NCI-H2227 treated with DMSO at 0.1 percent for 48 hours (cell line): ENCODE measurements at regions not wholly inside any gene's neighbourhood (a gene's known extent, or its start where the extent isn't known, plus 50 kb on each side); places are given as distances from the start of the nearest gene placed in this dataset.
"Not testable (repeated sequence)": the region's sequence is repeated elsewhere in the genome, so short reads cannot be mapped to it uniquely, and the experiment has no call there.

Experiments
- DNase-seq: peaks from one replicate; lab custom pipeline; 2025; lab: John Stamatoyannopoulos, UW

DNA sequence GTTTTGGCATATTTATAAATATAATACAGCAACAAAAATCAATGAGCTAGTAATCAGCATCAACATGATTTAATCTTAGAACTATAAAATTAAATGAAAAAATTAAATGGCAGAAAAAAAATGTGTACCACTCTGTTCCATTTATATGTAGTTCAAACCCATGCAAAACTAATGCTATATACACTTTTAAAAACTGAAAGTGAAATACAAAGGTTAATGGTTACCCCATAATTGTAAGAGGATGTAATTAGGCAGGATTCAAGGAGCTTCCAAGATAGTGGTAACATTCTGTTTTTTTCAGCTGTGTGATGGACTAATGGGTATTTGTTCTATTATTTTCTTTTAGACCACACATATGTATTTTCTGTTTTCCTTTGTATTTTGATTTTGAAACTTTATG is 492.1 kb downstream of the UTRN start:
- DNase-seq, result no peak

DNA sequence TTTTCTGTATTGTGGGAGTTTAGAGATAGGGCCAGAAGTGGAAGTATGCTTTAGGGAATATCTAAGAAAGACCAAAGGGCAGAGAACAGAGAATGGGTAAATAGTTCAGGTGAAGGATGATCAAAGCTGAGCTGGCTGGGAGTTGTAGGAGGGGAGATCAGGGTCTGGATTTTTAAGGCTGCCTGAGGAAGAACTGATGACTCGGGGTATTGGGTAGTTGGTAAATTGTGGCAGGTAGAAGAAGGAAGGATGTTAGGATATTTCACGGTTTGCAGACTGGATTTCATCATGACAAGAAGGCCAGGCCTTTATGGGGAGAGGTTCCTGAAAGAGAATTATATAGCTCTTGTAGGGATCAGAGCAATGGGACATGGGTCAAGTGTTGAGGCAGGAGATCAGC is 492.9 kb downstream of the UTRN start:
- no peak for DNase-seq

DNA sequence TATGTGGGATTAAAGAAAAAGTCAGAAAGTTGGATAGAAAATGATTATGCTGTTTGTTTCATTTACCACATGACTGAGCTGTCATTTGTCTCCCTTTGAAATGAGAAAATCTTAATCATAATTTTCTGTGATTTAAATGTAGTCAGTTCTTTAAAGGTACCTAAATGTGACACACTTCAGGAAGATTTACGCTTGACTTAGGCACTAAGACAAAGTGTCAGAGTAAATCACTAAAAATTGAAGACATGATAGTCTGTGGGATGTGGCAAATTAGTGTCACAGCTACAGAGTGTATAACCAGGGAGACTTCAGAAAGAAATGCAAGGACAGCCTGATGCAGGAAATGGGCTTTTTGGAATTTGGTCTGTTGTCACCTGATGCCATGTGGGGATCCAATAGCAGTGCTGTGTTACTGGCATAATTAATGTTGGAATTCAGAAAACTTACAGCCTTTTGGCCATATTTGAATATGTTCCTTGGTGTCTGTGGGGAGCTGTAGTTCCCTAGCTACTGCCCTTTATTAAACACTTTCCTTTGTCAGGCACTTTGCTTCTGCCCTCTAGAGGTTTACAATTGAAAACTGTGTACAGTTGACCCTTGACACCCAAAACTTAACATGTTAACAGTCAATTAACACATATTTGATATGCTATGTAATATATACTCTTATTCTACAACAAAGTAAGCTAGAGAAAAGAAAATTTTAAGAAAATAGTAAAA is 493.8 kb downstream of the UTRN start:
- DNase-seq, result no peak

DNA sequence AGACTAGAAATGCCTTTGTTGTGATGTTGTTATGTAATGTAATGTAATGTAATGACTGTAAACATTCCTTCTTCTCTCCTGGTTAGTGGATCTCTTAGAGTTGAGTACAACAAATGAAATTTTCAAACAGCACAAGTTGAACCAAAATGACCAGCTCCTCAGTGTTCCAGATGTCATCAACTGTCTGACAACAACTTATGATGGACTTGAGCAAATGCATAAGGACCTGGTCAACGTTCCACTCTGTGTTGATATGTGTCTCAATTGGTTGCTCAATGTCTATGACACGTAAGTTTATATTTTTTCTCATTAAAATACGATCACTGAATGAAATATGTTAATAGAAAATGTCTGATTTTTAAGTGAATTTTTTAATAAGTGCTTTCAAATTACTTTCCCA is 496.7 kb downstream of the UTRN start:
- DNase-seq, result no peak

DNA sequence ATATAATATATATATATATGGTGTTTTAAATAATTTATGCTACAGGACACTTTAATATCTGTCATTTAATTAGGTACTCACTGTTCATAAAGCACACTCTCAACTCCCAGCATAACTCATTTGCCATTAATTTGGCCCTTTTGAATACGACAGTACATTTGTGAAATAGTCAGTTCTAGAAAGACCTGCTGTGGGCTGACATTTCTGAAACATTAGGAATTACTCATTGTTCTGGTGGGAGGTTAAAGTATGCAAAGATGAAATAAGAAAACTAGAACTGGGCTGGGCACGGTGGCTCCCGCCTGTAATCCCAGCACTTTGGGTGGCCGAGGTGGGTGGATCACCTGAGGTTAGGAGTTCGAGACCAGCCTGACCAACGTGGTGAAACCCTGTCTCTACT is 497.5 kb downstream of the UTRN start:
- DNase-seq, result no peak

DNA sequence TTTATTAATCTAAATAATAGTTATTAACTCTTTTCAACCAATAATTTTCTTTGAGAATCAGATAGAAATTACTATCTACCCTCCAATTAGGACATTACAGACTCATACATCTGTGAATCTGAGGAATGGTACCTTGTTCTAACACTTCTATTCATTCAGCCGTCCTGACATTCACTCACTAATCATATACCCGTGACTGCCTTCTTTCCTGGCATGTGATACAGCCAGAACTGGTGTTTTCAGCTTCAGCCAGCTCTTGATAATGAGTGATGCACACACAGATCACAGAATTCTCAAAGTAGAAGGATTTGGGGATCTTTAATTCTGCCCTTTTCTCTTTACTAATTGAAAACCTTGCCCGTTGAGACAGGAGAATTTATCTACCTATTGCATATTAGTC is 499.9 kb downstream of the UTRN start:
- DNase-seq, result peak; percentile 62

DNA sequence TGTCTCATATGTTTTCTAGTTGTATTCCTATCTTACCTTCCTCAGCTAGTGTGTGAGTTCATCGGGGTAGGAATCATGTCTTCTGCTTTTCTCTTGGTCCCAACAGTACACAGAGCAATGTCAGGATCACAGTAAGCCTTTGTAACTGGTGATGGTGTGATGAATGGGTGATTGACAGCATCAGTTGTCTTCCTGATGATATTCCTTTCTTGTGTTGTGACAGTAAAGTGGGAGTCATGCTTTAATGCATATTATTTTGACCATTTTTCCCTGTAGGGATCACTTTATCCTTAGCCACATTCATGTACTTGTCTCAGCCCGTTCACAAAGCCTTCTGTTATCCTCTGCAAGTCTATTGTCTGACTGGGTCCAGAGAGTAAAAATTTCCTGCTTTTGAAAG is 501.7 kb downstream of the UTRN start:
- peak; percentile 17 for DNase-seq

DNA sequence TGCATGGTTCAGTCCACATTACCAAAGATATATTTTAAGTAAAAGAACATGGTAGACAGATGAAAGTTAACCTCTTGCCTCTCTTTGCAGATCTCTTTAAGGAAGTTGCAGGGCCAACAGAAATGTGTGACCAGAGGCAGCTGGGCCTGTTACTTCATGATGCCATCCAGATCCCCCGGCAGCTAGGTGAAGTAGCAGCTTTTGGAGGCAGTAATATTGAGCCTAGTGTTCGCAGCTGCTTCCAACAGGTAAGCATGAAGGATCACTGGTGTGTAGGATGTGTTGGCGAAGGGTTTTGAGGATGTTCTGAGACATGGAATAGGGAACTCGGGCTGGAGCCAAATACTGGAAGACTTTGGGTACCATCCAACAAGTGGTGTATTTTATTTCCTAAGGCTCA is 508.6 kb downstream of the UTRN start:
- no peak for DNase-seq

DNA sequence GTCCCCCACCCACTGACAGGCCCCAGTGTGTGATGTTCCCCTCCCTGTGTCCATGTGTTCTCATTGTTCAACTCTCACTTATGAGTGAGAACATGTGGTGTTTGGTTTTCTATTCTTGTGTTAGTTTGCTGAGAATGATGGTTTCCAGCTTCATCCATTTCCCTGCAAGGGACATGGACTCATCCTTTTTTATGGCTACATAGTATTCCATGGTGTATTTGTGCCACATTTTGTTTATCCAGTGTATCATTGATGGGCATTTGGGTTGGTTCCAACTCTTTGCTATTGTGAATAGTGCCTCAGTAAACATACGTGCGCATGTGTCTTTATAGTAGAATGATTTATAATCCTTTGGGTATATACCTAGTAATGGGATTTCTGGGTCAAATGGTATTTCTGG is 509.9 kb downstream of the UTRN start:
- not testable (repeated sequence) for DNase-seq

DNA sequence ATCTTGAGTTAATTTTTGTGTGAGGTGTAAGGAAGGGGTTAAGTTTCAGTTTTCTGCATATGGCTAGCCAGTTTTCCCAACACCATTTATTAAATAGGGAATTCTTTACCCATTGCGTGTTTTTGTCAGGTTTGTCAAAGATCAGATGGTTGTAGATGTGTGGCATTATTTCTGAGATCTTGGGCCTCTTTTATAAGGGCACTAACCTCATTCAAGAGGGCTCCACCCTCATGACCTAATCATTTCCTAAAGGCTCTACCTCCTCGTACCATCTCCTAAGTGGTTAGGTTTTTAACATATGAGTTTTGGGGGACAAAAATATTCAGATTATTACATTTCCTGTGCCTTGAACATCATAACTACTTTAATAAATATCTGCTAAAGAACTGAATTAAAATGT is 510.9 kb downstream of the UTRN start:
- no peak for DNase-seq

DNA sequence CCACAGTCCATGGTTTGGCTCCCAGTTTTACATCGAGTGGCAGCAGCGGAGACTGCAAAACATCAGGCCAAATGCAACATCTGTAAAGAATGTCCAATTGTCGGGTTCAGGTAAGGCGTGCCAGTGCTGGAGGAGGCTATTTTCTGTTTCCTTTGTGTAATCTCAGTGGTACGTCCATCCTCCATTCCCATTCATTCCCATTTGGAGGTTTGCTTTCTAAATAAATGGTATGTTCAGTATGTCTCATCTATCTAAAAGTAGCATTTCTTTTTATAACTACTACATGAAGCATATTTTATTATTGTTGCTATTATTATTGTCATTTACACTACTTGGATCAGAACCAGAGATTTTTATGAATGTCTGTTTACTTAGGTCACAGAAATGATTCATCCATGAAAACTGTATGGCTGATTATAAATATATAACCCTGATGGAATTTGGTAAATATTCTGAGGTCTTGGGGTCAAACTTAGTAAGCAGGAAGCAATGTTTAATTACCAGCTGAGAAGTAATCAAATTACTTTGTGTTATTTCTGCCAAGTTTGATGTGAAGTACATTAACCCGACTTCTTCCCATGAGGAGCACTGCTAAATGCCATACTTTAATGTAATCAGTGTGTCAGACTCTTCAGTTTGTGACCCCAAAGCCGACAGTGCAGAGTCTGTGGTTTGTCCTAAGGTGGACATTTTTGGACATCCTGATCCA is 512.9 kb downstream of the UTRN start:
- no peak for DNase-seq

DNA sequence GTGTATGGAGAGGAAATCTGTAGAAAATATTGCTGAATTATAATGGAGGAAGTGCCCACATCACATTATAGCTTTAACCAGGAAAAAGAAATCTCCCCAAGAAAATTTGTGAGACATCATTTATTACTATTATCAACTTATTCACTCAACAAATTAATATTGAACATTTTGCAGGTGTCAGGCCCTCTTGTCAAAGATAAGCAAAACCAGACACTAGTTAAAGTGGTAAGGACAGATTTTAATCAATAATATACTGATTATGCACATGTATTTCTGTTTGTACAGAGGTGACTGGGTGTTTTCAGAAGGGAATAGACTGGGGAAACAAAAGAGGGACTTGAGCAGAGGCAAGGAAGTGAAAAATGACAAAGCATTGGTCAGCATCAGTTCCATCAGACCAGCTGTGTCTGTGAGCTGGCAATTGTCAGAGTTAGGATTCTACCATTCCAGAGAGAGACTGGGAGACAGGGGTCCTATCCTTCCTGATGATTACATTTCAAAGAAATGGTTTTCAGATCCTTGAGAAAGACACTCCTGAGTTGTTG is 519.2 kb downstream of the UTRN start:
- peak; percentile 0 for DNase-seq

DNA sequence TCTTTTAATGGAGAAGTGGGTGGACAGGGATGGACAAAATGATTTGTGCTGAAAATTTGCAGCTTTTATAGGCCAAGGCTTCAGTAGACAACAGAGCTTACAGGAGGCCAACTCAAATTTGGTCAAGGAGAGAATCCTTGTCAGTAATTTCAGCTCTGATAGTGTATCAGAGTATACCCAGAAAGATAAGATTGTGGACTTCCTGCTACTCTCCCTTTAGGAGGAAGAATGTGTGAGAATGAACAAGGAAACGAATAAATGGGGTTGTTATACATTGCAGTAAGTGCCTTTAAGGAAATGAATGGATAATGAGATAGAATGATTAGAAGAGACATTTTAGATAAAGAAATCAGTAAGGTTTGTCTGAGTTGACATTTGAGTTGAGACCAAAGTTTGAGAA is 519.9 kb downstream of the UTRN start:
- no peak for DNase-seq

DNA sequence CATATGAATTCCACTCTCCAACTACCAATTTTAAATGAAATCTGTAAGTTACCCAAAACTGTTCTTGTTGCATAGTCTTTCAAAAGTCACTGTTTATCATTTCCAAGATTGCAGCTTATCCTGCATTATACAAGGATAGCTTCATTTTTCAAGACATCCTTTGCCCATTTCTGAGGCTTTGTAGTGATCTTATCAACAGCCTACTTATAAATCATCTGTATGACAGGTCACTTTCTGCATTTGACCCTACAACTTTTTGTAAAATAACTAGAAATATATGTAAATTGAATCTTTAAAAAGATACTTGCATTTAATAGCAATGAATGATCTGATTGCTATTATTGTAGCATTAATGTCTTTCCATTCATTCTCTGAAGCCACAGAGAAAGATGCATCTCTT is 521.1 kb downstream of the UTRN start:
- DNase-seq, result no peak

DNA sequence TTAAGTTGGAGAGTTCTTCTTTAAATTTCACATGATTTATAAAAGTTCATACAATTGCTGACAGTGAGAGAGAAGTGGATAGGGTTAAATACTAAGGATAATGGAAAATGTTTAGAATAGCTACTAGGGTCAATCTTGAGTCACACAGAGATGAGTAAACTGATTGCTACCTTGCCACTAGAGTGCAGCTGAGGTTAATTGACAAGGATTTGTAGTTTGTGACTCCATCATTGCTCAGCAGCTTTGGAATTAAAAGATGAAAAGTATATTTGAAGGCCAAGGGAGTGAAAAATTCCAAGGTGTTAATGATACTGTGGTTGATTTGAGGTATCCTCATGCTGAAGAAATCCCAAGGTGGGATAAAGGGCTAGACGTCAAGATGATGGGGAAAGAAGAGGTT is 524.0 kb downstream of the UTRN start:
- DNase-seq, result no peak

DNA sequence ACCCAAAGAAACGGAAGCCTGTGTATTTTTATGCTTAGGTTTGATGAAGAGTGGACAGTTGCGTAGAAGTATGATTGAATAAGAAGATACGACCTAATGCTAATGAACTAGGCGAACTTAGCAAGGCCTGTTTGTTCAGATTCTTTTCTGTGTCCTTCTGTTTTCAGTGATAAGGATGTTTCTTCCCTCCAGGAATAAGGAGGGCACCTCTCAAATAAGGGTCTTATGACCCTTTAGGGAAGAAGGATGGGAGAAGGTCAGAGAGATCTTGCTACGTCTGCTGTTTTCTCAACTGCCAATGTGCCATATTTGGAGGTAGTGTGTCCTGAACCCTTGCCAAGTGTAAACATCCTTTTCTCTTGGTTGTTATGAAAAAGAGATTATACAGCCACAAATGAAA is 524.8 kb downstream of the UTRN start:
- no peak for DNase-seq

DNA sequence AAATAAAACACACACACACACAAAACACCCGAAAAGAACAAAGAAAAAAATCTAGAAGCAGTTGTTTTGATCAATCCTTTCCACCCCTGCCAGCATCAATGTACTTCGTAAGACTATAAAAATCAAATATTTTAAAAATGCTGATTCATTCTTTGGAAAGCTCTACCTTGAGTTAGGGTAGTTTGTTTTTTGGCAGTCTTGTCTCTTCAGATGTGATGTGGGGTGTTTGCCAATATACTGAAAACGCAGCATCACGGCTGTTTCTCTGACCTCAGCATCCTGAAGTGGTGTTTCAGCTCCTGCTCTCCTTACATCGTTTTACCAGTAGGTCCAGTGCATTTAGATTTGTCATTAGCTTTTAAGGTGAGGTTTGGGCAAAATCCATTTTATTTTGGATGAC is 526.0 kb downstream of the UTRN start:
- no peak for DNase-seq

DNA sequence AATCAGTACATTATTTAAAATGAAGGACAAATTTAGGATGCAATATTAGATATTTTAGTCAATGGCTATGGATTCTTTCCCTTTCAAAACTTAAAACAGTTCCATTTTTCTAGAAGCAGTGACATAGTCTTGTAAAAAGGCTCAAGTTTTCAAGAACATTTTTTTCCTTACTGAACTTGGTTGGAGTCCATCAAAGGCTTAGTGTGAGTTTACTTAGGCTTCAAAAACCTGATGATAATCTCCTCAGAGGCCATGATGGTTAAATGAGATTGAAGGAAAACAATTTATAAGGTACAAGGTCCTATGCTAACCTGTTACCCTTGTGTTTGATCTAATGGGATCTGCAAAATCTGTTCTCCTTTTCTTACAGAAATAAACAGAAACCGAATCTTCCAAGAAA is 531.8 kb downstream of the UTRN start:
- no peak for DNase-seq

DNA sequence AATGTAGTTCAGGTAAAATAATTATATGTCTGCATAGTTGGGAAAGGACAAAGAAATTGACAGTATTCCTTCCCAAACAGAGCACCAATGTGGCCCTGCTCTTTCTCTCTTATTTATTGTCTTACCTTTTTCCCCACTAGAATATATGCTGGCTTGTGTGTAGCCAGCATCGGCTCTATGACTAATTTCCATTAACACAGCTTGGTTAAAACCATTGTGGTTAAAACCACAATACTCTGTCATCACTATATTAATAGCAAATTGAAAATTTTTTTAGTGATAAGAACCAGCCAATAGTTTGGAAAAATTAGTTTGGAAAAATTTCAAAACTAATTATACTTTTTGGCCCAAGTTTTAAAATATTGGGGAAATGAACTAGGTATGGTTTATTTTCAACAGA is 535.1 kb downstream of the UTRN start:
- no peak for DNase-seq

DNA sequence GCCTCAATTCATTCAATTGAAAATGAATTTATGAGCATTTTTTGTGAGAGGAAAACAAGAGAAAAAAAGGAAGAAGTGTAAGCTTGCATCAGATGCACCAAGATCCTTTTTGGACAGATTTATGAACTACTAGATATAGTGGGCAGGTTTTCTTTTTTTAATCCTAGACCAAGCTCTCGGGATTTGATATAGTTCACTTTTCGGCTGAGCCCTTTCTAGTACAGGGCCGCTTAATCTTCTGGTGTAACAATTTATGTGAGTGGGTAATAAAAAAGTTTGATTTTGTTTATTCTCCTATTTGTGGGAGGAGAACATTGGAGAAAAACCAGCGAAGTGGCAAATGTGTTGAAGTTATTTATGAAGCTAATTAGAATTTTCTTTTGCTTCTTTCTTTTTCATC is 538.0 kb downstream of the UTRN start:
- DNase-seq, result no peak

DNA sequence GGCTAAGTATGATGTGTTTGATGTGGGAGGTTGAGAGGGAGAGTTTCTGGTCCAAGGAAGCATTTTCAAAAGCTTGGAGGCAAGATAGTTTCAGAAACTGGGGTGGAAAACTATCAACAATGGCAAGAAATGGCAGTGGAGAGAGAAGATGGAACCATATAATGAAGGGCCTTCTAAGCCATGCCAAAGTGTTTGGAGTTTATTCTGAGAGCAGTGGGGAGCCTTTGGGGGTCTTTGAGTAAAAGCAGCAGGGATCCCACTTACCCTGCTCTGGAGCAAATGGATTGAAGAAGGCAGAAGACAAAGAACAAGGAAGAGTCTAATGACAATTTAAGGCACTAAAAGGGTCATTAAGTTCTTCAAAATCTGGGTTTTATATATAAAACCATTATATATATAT is 538.9 kb downstream of the UTRN start:
- DNase-seq, result no peak

DNA sequence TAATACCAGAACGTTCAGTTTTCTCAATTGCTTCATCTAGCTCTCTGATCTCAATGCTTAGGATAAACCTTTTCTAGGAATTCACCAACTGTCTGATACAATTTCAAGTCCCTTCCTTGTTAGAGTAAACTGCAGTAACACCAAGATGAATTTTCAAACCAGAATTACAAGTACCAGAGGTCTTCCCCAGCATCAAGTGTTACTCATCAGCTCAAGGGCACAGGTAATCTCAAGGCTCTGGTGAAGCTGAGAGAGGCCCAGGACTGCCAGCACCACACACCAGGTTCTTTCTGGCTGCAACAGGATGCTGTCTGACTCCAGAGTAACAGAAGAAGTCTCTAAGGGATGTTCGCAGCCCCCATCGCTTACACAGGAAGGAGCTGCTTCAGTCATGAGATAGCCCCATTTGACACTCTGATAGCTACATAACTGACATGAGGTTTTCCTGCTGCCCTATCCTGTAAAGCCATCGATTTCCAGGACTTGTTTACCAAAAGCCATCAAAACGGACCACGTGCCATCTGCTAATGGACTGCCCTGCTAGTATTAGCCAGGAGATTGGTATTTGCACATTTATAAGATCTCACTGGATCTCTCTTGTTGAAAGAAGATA is 549.4 kb downstream of the UTRN start:
- DNase-seq, result no peak

DNA sequence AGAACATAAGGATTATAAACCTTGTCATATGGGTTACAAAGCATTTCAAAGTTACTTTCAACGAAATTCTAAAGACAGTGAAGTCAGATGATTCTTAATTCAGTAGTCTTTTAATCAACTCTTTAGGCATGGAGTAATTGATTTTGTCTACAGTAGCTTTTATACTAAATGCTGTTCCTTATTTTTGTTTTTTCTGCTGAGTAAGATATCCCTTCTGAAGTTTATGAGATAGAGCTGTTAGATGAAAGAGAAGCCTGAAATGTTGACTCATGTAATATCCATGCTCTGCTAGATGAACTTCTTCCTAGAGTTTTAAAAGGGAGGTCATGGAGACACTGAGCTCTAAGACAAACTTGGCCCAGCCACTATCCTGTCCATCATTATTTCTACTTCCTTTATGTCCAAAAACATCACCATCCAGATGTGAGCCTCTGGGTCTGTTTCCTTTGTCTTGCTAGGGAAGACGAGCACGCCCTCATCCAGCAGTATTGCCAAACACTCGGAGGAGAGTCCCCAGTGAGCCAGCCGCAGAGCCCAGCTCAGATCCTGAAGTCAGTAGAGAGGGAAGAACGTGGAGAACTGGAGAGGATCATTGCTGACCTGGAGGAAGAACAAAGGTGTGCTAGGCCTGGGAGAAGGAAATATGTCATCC is 550.3 kb downstream of the UTRN start:
- DNase-seq, result no peak
